Body of pancreas (tissue), 4 donors: ENCODE measurements at regions not wholly inside any gene's neighbourhood (a gene's known extent, or its start where the extent isn't known, plus 50 kb on each side); places are given as distances from the start of the nearest gene placed in this dataset.

ENCODE experiments used
- POLR2A ChIP-seq, 3 donors: fragments of 450-650 bp; IDR thresholded peaks; one replicate each; pipeline ENCODE4 v1.6.1; 2016; ENCODE audit warnings: antibody characterized with exemption in 3 of 3, mild to moderate bottlenecking in 2 of 3
- TF ChIP-seq, protein P1 (sequence below), 7 experiments: fragments of 450-650 bp in 4 of 7; fragments of 200-600 bp in 3 of 7; sonication (generic) in 3 of 7; IDR thresholded peaks; one replicate each; pipeline ENCODE4 v1.5.1; 2016 to 2019; ENCODE audit warnings: antibody characterized with exemption in 7 of 7

DNA sequence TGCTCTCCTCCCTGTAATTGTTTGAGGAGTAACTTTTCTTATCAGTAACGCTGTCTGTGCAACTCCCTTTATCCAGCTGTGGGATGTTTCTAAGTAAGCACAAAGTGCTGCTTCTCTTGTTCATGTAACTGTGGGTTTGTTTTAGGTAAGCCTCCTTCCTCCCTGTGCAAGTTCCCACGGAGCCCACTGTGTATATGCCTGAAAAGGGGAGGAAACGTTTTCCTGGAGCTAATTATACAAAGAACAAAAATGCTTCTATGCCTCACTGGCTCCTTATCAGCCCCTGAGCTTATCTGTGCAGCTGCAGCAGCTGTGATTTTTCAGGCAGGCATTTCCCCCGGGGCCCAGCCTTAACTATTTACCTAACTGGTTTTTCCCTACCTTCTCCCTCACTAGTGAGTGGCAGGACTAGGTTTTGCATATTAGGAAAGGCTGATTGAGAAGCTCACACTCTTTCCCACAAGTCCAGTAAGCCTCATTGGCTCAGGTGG, 593.4 kb upstream of the GHITM start:
- TF ChIP-seq, protein P1, sequence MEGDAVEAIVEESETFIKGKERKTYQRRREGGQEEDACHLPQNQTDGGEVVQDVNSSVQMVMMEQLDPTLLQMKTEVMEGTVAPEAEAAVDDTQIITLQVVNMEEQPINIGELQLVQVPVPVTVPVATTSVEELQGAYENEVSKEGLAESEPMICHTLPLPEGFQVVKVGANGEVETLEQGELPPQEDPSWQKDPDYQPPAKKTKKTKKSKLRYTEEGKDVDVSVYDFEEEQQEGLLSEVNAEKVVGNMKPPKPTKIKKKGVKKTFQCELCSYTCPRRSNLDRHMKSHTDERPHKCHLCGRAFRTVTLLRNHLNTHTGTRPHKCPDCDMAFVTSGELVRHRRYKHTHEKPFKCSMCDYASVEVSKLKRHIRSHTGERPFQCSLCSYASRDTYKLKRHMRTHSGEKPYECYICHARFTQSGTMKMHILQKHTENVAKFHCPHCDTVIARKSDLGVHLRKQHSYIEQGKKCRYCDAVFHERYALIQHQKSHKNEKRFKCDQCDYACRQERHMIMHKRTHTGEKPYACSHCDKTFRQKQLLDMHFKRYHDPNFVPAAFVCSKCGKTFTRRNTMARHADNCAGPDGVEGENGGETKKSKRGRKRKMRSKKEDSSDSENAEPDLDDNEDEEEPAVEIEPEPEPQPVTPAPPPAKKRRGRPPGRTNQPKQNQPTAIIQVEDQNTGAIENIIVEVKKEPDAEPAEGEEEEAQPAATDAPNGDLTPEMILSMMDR (IDR thresholded peaks at IDR 0.05): no peak
- TF ChIP-seq POLR2A (IDR thresholded peaks at IDR 0.05): no peak
